MM.1S (cell line): ENCODE measurements at regions not wholly inside any gene's neighbourhood (a gene's known extent, or its start where the extent isn't known, plus 50 kb on each side); places are given as distances from the start of the nearest gene placed in this dataset.

Experiments
- CTCF ChIP-seq: fragments of 300-600 bp; sonication (generic); IDR thresholded peaks from 2 replicates; pipeline ENCODE4 v1.5.1; 2016; ENCODE audit warnings: antibody characterized with exemption, low read length, mixed read lengths
- EZH2 ChIP-seq: fragments of 300-600 bp; sonication (generic); optimal IDR thresholded peaks from 2 replicates; pipeline ENCODE3; 2017; ENCODE audit warnings: low read depth, mild to moderate bottlenecking, antibody characterized with exemption, low read length, mixed read lengths

DNA sequence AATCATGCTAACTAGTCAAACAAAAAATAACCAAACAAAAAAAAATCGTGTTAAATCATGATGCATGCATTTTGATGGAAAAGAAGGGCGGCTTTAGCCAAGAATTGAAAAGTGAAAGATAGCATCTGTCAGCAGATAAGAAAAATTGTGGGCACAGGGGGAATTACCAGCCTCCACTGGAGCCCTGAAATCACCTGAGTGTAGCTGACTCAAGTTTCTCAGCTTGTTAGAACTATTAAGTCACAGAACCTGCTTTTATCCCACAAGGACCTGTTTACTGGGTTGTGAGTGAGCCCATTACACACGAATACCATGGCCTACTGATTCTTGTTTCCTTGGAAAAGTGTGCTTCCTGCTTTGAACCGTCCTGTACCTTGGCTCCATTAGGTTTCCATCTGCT is 85.2 kb downstream of the COX18 start:
- TF ChIP-seq CTCF (no peak), EZH2 (no peak)
